ENCODE measurements at regions not wholly inside any gene's neighbourhood (a gene's known extent, or its start where the extent isn't known, plus 50 kb on each side); places are given as distances from the start of the nearest gene placed in this dataset.

DNA sequence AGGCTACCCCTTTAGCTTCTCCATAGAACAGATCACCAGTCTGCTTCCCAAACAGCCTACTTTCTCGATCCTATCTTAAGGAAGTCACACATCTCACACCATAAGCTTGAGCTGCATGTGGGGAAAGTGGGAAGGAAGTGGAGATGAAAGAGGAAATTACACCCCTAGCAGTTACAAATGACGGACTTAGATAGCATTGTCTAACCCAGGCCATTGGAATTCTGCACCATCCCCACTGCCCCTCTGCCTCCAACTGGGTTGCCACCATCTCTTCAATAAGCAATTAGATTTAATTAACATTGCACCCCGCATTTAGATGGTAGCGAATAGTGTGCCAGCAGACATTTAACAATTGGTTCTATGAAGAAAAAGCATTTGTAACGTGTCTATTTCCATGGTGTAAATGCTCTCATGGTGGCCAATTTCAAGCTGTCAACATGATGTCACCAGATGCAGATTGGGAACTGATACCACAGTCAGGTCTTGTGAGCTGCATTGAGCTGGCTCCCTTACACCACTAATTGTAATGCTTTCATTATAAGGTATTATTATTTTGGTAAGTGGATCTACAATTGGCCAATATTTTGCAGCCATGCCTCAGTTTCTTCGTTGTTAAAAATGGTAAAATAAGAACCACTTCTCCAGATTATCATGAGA, 124.7 kb downstream of the CD24 start:
- ATAC-seq (replicated peaks) (peak; percentile 50 to 60), DNase-seq (no peak)
- peaks cover 19 to 44% of the 10 kb centered on the region in 2 donors for H3K4me1 Mint-ChIP-seq
- H3K27ac Mint-ChIP-seq: peak overlapping the region; percentile 82
- no peaks in the 10 kb centered on the region for H3K27me3 Mint-ChIP-seq
- peaks cover 6% of the 10 kb centered on the region in 2 donors for H3K9me3 Mint-ChIP-seq
- peaks cover 2 to 4% of the 10 kb centered on the region in 2 donors for H3K36me3 Mint-ChIP-seq
- H3K4me3 Mint-ChIP-seq: no peak overlapping the region

- H3K9me3 Mint-ChIP-seq: peaks cover 4 to 6% of the 10 kb centered on the region in 2 donors
- DNase-seq (no peak), ATAC-seq (replicated peaks) (peak in 1 of 2 donors; percentile 11)
- no peak overlapping the region for H3K4me3 Mint-ChIP-seq
- no peaks in the 10 kb centered on the region for H3K27me3 Mint-ChIP-seq
- no peak overlapping the region for H3K27ac Mint-ChIP-seq
- peaks cover 2 to 4% of the 10 kb centered on the region in 2 donors for H3K36me3 Mint-ChIP-seq
- H3K4me1 Mint-ChIP-seq: peaks cover 19 to 48% of the 10 kb centered on the region in 2 donors
Measured at GRCh38 chr6:106849120-106849519, 125.4 kb downstream of the CD24 start.

DNA sequence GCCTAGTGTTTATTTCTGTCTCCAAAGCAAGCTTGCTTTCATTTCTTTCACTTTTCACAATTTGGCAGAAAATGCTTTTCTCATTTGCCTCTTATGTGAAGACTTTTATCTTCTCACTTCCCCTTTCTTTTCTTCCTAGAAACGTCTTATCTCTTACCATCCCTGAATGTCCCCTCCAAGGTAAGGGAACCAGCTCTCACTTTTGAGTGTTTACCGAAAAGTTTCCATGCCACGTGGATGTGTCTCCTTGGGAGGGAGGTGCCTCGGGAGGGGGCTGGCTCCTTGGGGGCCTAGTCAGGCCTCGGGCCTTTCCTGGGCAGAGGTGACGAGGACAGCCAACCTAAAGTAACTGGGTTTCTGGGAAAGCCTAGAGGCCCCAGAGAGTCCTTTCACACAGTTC, 127.4 kb downstream of the CD24 start:
- DNase-seq: peak; percentile 5
- peaks cover under 1 to 2% of the 10 kb centered on the region in 2 donors for H3K9me3 Mint-ChIP-seq
- peak overlapping the region in 1 of 2 donors; percentile 17 for H3K4me3 Mint-ChIP-seq
- peaks cover under 1 to 2% of the 10 kb centered on the region in 2 donors for H3K36me3 Mint-ChIP-seq
- no peaks in the 10 kb centered on the region for H3K27me3 Mint-ChIP-seq
- H3K27ac Mint-ChIP-seq: peak overlapping the region; percentile 75
- peak; percentile 50 to 63 for ATAC-seq (replicated peaks)
- H3K4me1 Mint-ChIP-seq: peaks cover 19 to 48% of the 10 kb centered on the region in 2 donors

GRCh38 chr6:106844930-106845329, 129.6 kb downstream of the CD24 start:
- H3K4me3 Mint-ChIP-seq: peak overlapping the region; percentile 8 to 25
- H3K27ac Mint-ChIP-seq: peak overlapping the region; percentile 57
- DNase-seq (no peak), ATAC-seq (replicated peaks) (peak; percentile 88)
- no peaks in the 10 kb centered on the region for H3K27me3 Mint-ChIP-seq
- H3K4me1 Mint-ChIP-seq: peaks cover 19 to 45% of the 10 kb centered on the region in 2 donors
- no peaks in the 10 kb centered on the region for H3K36me3 Mint-ChIP-seq
- no peaks in the 10 kb centered on the region for H3K9me3 Mint-ChIP-seq

DNA sequence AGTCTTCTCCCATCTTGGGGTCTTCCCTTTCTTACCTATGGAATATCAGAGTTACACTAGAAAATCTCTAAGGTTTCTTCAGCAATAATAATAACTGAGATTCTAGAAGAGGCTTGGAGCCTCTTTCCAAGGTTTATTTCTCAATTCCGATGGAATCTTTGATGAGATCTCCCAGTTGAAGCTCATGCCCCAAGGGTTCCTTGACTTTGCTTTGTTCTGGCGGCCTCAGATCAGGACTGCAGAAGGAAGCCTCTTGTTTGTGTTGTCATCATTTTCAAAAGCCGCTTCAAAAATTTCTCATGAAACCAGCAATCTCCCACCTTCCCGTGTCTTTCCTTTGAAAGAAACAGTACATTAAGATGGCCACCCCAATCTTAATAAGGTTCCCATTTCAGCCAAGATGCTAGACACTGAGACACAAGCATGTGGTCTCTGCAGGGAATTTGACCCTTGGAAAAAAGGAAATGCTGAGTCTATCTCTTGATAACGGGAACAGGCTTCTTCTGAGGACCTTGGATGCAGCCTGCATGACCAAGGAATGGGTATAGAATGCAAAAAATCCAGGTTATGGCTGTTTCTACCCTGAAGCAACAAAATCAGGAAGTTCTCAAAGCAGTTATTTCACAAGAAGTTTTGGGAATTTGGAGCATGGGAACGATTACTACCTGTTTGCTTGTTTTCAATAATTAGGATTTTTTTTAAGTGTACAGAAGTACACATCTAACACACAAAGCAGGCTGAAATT, 141.6 kb downstream of the CD24 start:
- Mint-ChIP-seq H3K9me3 (peaks cover 2% of the 10 kb centered on the region in 2 donors), H3K36me3 (no peaks in the 10 kb centered on the region), H3K27ac (no peak overlapping the region), H3K4me3 (no peak overlapping the region), H3K4me1 (peaks cover 3 to 14% of the 10 kb centered on the region in 2 donors), H3K27me3 (no peaks in the 10 kb centered on the region)
- no peak for DNase-seq
- no peak for ATAC-seq (replicated peaks)

DNA sequence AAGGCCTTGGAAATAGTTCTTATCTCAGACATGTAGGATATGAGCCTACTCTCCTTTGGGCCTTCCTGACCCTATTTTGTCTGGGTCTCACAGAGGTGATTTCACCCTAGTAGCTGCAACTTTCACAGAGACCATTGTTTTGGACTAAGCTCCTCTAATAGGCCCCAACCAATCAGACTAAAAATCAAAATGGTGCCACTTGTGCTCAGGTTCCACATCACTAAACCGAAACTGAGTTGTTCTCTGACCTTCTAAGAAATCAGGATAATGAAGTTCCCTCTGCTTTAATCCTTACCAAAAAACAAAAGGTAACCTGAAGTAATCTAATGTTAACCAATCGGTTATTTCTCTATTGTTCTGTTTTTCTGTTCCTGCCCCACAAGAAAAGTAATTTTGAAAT, 143.6 kb downstream of the CD24 start:
- H3K4me3 Mint-ChIP-seq: no peak overlapping the region
- ATAC-seq (replicated peaks): no peak

GRCh38 chr6:106829451-106829850, 145.1 kb downstream of the CD24 start:
- ATAC-seq (replicated peaks) (no peak), DNase-seq (no peak)
- no peaks in the 10 kb centered on the region for H3K27me3 Mint-ChIP-seq
- H3K4me3 Mint-ChIP-seq: no peak overlapping the region
- no peak overlapping the region for H3K27ac Mint-ChIP-seq
- H3K4me1 Mint-ChIP-seq: peaks cover 1 to 5% of the 10 kb centered on the region in 2 donors
- H3K36me3 Mint-ChIP-seq: no peaks in the 10 kb centered on the region
- H3K9me3 Mint-ChIP-seq: peaks cover 3 to 4% of the 10 kb centered on the region in 2 donors

More for the DNA sequence above, 143.6 kb downstream of the CD24 start:
- H3K4me1 Mint-ChIP-seq: peaks cover 1 to 5% of the 10 kb centered on the region in 2 donors
- no peak overlapping the region for H3K27ac Mint-ChIP-seq
- H3K36me3 Mint-ChIP-seq: no peaks in the 10 kb centered on the region
- H3K27me3 Mint-ChIP-seq: no peaks in the 10 kb centered on the region
- DNase-seq: no peak
- H3K9me3 Mint-ChIP-seq: peaks cover 2 to 4% of the 10 kb centered on the region in 2 donors

- no peak overlapping the region for H3K27ac Mint-ChIP-seq
- no peaks in the 10 kb centered on the region for H3K27me3 Mint-ChIP-seq
- ATAC-seq (replicated peaks) (no peak), DNase-seq (no peak)
- no peak overlapping the region for H3K4me3 Mint-ChIP-seq
- no peaks in the 10 kb centered on the region for H3K36me3 Mint-ChIP-seq
- H3K4me1 Mint-ChIP-seq: peaks cover 1 to 5% of the 10 kb centered on the region in 2 donors
- H3K9me3 Mint-ChIP-seq: peaks cover 3 to 4% of the 10 kb centered on the region in 2 donors
Measured at GRCh38 chr6:106827081-106827480, 147.4 kb downstream of the CD24 start.

DNA sequence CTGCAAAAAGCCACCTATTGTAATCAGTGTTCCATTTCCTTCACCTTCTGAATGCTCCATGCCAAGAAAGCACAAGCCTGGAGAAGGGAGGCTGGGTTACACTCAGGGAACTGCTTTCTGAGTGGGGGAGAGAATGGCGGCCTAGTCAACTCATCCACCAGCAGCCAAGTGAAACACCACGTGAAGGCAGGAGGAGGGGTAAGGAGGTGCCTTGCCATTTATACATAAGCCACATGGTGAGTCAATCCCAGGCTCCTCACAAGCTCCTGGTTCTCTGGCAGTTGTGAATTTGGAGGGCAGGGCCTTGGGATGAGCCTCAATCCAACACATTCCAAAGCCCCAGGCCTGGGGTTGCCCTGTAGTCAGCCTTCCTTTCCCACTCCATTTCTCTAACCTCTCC, 149.4 kb downstream of the CD24 start:
- H3K27ac Mint-ChIP-seq: no peak overlapping the region
- DNase-seq (no peak), ATAC-seq (replicated peaks) (no peak)
- peaks cover 0 to 1% of the 10 kb centered on the region in 2 donors for H3K4me1 Mint-ChIP-seq
- H3K4me3 Mint-ChIP-seq: no peak overlapping the region
- peaks cover 3 to 4% of the 10 kb centered on the region in 2 donors for H3K9me3 Mint-ChIP-seq
- H3K36me3 Mint-ChIP-seq: no peaks in the 10 kb centered on the region
- no peaks in the 10 kb centered on the region for H3K27me3 Mint-ChIP-seq

GRCh38 chr6:106823732-106824351, 150.7 kb downstream of the CD24 start:
- Mint-ChIP-seq H3K4me1 (peaks cover 0 to 1% of the 10 kb centered on the region in 2 donors), H3K9me3 (peaks cover 3 to 4% of the 10 kb centered on the region in 2 donors), H3K36me3 (no peaks in the 10 kb centered on the region), H3K27ac (no peak overlapping the region), H3K4me3 (no peak overlapping the region), H3K27me3 (no peaks in the 10 kb centered on the region)
- ATAC-seq (replicated peaks) (no peak), DNase-seq (no peak)

- no peak overlapping the region for H3K27ac Mint-ChIP-seq
- H3K9me3 Mint-ChIP-seq: peaks cover 3% of the 10 kb centered on the region in 2 donors
- H3K4me1 Mint-ChIP-seq: peaks cover 0 to 1% of the 10 kb centered on the region in 2 donors
- H3K27me3 Mint-ChIP-seq: no peaks in the 10 kb centered on the region
- no peaks in the 10 kb centered on the region for H3K36me3 Mint-ChIP-seq
- DNase-seq (no peak), ATAC-seq (replicated peaks) (no peak)
- no peak overlapping the region for H3K4me3 Mint-ChIP-seq
Measured at GRCh38 chr6:106823058-106823457, 151.5 kb downstream of the CD24 start.

GRCh38 chr6:106820412-106820852, 154.1 kb downstream of the CD24 start:
- Mint-ChIP-seq H3K9me3 (peaks cover 0 to 1% of the 10 kb centered on the region in 2 donors), H3K27me3 (no peaks in the 10 kb centered on the region), H3K4me1 (no peaks in the 10 kb centered on the region), H3K27ac (no peak overlapping the region), H3K36me3 (no peaks in the 10 kb centered on the region), H3K4me3 (no peak overlapping the region)
- no peak for DNase-seq
- ATAC-seq (replicated peaks): no peak

- no peak overlapping the region for H3K4me3 Mint-ChIP-seq
Measured at GRCh38 chr6:106811088-106811686, 163.3 kb downstream of the CD24 start.

DNA sequence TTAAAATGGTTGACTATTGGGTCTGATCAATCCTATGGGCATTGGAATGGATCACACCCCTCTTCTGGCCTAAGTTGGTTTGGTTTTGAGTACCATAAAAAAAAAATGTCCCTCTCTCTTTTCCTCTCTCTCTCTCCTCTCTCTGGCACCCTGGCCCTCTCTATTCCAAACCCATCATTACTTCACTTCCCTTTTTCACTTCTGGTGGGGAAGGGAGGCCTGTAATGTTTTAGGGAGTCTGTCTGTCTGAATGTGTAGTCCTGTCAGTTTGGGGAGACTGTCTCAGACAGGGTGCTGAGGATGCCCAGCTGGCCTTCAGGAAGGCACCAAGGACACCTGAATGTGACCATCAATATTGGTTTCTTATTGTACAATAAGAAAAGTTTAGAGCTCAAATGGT, 165.8 kb downstream of the CD24 start:
- no peak for ATAC-seq (replicated peaks)
- H3K36me3 Mint-ChIP-seq: peaks cover 16 to 34% of the 10 kb centered on the region in 2 donors
- no peak overlapping the region for H3K4me3 Mint-ChIP-seq
- H3K27ac Mint-ChIP-seq: no peak overlapping the region
- no peak for DNase-seq
- H3K9me3 Mint-ChIP-seq: peaks cover 32 to 38% of the 10 kb centered on the region in 2 donors
- peaks cover 1 to 6% of the 10 kb centered on the region in 2 donors for H3K4me1 Mint-ChIP-seq
- no peaks in the 10 kb centered on the region for H3K27me3 Mint-ChIP-seq

More at GRCh38 chr6:106811088-106811686, 163.3 kb downstream of the CD24 start:
- Mint-ChIP-seq H3K4me1 (no peaks in the 10 kb centered on the region), H3K27ac (no peak overlapping the region), H3K9me3 (peaks cover 32 to 38% of the 10 kb centered on the region in 2 donors), H3K36me3 (peaks cover 16 to 34% of the 10 kb centered on the region in 2 donors), H3K27me3 (no peaks in the 10 kb centered on the region)
- ATAC-seq (replicated peaks) (no peak), DNase-seq (no peak)
